Stimulated activated CD4-positive, alpha-beta T cell treated with anti-CD3 and anti-CD28 coated beads, TNF-alpha, amount 100 ng/mL, for 1 hour (primary cell): ENCODE measurements at regions not wholly inside any gene's neighbourhood (a gene's known extent, or its start where the extent isn't known, plus 50 kb on each side); places are given as distances from the start of the nearest gene placed in this dataset.
"Not testable (repeated sequence)": the region's sequence is repeated elsewhere in the genome, so short reads cannot be mapped to it uniquely, and the experiment has no call there.

Source experiments
- DNase-seq, 3 donors: peaks; one replicate each; pipeline ENCODE4 v3.0.0-alpha.2; 2020; ENCODE audit warnings: low read depth in 3 of 3, low spot score in 1 of 3

DNA sequence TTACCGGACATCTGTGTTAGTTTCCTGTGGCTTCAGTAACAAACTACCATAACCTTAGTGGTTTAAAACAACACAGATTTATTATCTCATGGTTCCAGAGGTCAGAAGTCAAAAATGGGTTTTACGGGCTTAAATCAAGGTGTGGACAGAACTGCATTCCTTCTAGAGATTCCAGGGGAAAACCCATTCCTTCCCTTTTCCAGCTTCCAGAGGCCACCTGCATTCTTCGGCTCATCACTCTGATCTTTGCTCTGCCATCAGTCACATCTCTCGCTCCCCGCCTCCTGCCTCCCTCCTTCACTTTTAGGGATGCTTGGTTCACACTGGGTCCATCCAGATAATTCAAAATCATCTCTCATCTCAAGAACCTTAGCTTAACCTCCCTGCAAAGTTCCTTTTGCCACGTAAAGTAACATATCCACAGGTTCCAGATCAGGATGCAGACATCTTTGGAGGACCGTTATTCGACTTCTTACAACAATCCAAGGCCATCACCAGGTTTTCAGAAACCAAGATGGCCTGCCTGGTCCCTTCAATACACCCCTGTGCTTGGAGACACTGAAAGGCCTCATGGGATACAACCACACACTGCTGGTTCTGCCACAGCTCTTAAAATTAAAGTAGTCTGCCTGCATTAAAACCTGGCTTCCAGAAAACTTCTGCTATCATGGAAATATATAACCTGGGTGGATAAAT lies 225.9 kb upstream of the MYO3A start:
- no peak for DNase-seq

DNA sequence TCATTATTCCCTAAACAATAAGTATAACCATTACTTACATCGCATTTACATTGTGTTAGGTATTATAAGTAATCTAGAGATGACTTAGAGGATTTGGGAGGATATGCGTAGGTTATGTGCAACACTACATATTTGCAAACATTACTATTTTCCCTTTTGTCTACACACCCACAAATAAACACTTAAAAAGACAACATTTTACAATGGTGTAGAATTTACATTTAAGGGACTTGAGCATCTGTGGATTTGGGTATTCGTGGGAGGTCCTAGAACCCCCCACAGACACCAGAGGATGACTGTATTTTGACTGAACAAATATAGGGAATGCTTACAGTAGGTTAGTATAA lies 220.2 kb upstream of the MYO3A start:
- DNase-seq = no peak

DNA sequence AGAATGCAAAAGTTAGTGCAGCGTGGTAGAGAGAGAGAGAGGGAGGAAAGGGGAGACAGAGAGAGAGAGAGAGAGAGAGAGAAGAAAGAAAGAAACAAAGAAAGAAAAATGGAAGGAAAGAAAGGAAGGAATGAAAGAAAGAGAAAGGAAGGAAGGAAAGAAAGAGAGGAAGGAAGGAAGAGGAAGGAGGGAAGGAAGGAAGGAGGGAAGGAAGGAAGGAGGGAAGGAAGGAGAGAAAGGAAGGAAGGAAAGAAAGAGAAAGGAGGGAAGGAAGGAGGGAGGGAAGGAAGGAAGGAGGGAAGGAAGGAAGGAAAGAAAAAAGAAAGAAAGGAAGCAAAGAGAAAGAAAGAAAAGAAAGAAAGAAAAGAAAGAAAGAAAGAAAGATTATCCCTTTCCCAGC lies 209.8 kb upstream of the MYO3A start:
- no peak for DNase-seq

DNA sequence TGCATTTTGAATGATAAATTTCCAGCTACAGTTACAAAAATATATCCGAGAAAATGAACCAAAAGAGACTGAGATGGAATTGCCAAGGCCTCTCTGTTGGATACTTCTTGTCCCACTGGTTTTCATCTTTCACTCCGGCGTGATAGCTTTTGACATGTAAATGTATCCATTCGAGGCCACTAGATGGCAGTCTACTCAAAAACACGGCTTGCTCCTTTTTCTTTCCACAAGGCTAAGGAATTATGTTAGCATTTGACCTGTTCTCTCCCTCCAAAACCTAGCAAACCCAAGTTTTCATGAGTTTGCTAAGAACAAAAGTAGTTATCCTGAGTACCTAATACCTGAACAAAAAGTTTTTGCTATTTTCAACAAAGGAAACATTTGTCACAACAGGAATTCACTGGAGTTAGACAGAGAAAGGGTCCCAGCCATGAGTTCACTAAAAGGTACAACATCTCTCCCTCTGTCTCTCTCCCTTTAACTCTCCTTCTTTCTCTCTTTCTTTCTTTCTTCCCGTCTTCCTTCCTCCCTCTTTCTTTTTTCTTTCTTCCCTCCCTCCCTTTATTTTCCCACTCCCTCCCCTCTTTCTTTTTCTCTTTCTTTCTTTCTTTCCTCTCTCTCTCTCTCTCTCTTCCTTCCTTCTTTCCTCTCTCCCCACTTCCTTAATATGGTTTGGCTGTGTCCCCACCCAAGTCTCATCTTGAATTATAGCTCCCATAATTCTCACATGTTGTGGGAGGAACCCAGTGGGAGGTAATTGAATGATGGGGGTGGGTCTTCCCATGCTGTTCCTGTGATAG lies 207.9 kb upstream of the MYO3A start:
- DNase-seq = no peak

DNA sequence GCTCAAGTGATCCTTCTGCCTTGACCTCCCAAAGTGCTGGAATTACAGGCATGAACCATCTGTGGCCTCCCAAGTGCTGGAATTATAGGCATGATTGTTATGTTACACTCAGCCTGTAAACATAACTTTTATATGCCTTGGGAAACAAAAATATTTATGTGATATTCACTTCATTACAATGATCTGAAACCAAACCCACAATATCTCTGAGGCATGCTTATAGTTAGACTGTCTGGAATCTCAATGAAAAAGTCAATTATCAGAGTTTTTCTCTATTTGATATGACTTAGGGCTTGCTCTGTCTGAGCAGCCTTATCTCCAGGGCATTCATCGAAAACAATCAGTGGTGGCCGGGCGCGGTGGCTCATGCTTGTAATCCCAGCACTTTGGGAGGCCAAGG lies 195.3 kb upstream of the MYO3A start:
- DNase-seq = no peak

DNA sequence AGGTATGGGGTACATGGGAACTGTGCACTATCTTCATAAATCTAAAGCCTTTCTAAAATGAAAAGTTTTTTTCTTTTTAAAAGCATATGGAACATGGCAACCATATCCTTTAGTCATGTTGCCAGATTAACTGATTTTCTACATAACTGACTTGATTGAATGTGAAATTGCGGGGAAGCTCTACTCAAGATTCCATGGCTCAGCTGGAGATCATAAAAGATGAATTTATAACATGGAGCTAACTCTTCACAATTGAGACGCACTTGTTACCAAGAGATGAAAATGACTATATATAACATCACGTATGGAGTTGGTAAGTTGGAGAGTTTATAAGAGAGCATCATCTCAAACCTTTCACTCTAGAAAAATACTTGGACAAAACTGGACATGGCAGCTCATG lies 190.2 kb upstream of the MYO3A start:
- no peak for DNase-seq

DNA sequence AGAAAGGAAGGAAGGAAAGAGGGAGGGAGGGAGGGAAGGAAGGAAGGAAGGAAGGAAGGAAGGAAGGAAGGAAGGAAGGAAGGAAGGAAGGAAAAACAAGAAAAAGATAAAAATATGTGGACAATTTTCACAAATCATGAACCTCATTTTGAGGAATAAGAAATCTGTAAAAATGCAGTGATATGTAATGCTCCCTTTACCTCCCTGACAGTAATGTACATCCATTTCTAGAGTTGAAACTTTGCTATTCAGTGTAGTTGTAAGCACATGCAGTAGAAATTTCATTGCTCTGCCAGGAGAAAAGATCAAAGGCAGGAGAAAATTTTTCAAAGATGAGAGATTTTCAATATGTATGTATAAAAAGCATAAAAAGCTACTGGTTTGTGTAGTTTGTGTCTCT lies 189.5 kb upstream of the MYO3A start:
- DNase-seq = no peak

DNA sequence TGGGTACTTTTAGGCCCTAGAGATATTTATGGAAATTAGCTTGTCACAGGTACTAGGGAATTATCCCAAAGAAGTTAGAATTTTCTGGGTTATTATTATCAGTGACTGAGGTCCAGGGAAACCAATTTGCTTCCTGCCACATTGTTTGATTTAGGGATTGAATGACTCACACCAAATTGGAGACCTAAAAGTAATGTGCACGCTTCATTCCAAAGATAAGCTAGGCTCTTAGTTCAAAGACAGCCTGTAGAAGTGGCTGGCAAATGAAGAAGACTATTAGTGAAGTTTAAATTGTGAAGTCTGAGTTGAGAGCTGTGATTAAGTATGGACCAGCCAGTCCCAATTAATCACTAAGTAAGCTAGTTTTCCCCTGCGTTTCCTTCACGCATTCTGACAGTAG lies 188.1 kb upstream of the MYO3A start:
- DNase-seq = no peak

DNA sequence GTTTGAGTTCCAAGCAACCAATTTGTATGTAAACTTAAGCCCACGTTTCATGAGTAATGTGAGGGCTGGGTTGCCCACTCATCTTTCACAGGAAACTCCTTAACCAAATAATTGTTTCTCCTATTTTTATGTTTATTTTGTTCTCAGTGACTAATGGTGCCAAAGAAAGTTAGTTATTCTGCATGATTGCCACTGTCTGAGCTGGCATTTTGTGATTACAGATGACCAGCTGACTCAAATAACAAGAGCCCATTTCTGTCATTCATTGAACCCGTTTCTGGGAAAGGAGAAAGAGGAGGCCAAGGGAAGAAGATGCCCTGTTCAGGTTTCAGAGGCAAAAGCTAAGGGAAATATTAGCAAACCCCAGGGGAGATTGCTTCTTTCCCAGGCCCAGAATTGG lies 186.9 kb upstream of the MYO3A start:
- no peak for DNase-seq

DNA sequence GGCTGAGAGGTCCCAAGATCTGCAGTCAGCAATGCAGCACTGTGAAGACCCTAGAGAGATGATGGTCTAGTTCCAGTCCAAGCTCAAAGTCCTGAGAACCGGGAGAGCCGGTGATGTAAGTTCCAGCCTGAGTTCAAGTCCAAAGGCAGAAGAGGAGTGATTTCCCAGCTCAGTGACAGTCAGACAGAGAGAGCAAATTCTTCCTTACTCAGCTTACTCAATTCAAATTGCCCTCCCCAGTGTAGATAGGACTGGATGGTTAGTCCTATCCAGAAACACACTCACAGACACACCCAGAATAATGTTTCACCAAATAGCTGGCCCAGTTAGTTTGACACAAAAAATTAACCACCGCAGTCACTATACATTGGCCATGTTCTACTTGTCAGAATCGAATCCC lies 185.5 kb upstream of the MYO3A start:
- no peak for DNase-seq

DNA sequence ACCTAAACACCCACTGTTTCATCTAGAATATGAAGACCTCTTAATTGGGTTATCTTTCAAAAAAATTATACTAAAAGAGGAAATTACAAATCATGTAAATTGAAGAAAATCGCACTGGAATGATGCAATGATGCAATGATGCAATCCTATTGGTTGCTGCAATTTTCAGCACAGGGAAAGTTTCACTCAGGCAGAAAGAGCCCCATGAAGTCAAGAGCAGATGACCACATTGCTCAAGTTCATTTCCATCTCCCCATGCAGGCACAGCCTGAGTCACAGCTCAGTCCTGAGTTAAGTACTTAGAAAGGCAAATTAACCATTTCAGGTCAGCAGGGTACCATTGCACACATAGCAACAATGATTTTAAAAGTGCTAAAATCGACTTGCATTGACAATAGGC lies 180.3 kb upstream of the MYO3A start:
- DNase-seq = no peak

DNA sequence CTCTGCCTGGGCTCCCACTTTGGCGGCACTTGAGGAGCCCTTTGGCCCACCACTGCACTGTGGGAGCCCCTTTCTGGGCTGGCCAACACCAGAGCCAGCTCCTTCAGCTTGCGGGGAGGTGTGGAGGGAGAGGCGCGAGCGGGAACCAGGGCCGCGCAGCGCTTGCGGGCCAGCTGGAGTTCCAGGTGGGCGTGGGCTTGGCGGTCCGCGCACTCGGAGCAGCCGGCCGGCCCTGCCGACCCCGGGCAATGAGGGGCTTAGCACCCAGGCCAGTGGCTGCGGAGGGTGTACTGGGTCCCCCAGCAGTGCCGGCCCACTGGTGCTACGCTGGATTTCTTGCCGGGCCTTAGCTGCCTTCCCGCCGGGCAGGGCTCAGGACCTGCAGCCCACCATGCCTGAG lies 178.2 kb upstream of the MYO3A start:
- not testable (repeated sequence) for DNase-seq

DNA sequence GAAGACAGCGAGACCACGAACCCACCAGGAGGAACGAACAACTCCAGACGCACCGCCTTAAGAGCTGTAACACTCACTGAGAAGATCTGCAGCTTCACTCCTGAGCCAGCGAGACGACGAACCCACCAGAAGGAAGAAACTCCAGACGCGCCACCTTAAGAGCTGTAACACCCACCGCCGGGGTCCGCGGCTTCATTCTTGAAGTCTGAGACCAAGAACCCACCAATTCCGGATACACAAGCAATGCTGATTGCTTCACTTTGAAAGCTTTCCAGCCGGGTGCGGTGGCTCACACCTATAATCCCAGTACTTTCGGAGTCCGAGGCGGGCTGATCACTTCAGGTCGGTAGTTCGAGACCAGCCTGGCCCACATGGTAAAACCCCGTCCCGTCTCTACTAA lies 177.2 kb upstream of the MYO3A start:
- DNase-seq = no peak

DNA sequence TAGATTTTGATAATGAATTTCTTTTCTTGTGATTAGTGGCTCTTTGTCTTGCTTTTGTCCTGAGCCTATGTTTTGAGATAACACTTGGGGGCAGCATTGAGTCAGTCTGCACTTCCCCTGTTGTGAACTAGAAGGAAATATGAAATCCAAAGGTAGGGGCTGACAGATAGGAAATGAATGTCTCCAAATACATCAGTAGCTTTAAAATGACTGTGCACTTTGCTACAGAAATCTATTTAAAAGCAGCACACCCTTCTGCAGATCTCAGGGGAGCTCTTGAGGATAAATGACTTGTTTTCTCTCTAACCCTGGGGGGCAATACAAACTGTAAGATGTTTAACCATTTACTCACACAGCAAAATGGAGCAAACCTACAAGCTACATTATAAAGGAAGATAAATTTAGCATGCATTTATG lies 176.0 kb upstream of the MYO3A start:
- DNase-seq = no peak

DNA sequence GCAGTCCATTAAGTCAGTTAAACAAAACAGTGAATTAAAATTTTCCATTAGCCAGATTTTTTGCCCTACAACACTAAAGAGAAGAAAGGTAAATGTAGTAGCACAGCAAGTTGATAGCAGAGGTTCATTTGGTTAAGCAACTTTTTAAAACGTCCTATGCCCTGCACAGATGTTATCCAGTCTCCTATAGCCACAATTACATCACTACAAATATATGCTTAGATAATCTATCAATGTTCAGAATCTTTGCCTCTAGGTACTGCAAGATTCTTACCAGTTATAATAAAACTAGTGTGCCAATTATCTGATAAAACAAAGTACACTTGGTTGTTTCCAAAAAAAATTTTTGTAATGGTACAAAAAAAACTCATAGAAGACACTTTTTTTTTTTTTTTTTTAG lies 175.5 kb upstream of the MYO3A start:
- DNase-seq = no peak

DNA sequence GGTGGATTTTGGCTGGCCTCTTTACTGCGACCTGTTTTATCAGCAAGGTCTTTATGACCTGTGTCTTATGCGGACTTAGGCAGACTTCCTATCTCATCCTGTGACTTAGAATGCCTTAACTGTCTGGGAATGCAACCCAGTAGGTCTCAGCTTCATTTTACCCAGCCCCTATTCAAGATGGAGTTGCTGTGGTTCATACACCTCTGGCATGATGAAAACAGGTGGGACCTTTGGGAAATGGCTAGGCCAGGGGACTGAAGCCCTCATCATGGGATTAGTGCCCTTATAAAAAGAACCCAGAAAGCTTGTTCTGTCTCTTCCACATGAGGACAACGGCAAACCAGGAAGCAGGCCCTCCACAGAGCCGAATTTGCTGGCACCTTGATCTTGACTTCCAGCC lies 172.1 kb upstream of the MYO3A start:
- DNase-seq = no peak

DNA sequence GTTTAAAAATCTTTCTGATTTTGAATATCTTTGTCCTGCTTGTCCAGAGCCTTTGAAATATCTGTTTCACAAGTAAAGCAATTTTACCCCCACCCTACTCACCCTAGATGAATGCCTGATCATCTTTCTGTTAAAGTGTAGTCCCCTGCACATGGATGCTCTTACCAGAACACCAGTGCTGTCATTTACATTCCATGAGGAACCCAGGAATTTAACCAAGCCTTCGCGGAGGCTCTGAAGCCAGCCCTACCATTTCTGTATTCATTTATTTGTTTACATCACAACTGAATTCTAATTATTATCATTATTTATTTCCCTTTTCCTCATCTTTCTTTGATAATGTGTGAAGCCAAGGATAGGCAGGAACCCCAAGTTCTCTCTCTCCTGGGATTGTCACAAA lies 167.8 kb upstream of the MYO3A start:
- no peak for DNase-seq

DNA sequence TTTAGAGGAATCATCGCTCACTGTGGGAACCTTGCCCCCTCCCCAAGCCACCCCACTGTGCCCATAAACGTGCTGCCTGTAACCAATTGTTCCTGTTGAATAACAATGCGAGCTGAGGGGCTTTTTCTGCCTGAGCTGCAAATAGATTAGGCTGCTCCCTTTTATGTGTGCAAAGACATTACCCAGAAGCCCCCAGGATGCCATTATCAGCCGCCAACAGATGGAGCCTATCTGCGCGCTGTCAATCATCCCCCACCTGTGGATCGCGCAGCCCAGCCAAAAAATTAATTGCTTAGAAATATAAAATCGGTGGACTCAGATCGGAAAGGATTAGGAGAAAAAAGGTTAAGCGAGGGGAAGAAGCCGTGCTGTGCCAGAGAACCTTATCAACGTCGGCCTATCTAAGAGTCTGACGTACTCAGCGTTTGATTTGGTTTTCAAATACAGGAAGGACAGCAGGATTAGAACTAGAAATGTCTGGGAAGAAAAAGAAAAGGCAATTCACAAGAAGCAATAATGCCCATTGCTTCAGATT lies 167.3 kb upstream of the MYO3A start:
- no peak for DNase-seq

DNA sequence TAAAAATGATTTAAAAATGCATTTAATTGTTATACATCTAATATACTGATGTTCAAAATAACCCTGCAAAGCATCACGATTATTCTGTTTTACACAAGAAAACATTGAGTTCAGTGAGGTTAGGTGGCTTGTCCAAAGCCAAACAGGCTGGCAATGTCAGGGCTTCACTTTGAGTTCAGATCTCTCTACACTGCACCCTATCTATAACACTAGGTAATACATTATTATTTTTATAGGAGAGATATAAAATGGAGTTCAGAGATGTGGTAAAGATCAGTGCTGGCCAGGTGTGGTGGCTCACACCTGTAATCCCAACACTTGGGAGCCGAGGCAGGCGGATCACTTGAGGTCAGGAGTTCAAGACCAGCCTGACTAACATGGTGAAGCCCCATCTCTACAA lies 165.9 kb upstream of the MYO3A start:
- DNase-seq = no peak

DNA sequence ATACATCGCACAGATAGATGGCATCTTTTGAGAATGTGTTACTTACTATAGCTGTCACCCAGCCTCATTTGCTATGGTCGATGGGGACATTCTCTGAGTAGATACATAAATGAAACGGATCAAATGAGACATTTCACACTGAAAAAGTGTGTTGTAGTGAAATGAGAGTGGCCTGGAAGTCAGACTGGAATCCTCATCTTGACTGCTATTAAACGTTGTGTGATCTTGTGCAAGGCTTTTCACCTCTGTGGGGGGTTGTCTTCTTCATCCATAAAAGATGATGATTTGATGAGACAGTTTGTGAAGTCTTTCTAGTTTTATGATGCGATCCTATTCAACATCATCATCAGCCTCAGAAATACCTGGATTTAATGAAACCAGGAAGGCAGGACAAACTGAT lies 155.4 kb upstream of the MYO3A start:
- no peak for DNase-seq

DNA sequence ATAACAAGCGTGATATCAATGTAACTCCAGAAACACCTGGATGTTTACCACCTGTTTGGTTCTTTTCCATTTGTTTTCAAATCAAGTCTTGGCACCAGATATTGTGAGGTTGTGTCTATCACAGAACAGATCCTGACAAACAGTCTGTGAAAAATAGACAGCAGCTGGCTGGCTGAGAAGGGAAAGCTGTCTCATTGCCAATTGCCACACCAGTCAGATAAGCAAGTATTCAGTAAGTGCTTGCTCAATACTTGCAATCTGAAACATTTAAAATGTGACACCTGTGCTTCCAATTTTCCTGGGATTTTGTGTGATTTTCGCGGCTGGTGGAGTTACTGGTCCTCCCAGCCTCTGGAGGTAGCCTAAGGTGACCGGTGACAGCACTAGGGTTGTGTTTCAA lies 147.9 kb upstream of the MYO3A start:
- DNase-seq = no peak

DNA sequence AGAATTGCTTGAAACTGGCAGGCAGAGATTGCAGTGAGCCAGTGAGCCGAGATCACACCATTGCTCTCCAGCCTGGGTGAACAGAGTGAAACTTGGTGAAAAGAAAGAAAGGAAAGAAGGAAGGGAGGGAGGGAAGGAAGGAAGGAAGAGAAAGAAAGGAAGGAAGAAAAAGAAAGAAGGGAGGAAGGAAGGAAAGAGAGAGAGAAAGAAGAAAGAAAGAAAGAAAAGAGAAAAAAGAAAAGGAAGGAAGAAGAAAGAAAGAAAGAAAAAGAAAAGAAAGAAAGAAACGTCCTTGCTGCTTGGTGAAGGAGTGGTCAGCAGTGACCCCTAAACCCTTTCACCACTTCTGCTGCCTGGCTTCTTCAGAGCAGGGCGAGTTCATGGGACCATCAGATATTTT lies 147.1 kb upstream of the MYO3A start:
- no peak for DNase-seq

DNA sequence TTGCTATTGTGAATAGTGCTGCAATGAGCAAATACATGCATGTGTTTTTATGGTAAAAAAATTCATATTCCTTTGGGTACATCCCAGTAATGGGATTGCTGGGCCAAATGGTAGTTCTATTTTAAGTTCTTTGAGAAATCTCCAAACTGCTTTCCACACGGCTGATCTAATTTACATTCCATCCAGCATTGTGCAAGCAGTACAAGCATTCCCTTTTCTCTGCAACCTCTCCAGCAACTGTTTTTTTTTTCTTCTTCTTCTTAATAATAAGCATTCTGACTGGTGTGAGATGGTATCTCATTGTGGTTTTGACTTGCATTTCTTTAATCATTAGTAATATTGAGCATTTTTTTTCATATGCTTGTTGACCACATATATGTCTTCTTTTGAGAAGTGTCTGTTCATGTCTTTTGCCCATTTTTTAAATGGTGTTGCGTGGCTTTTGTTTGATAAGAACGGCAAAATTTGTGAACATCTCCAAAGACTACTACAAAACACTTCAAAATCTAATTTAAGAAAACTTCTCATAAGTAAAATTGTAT lies 136.1 kb upstream of the MYO3A start:
- no peak for DNase-seq
